ENCODE measurements at regions not wholly inside any gene's neighbourhood (a gene's known extent, or its start where the extent isn't known, plus 50 kb on each side); places are given as distances from the start of the nearest gene placed in this dataset.

GRCh38 chr6:170163405-170164170 is 127.3 kb downstream of the DLL1 start:
- TF ChIP-seq, protein P1, sequence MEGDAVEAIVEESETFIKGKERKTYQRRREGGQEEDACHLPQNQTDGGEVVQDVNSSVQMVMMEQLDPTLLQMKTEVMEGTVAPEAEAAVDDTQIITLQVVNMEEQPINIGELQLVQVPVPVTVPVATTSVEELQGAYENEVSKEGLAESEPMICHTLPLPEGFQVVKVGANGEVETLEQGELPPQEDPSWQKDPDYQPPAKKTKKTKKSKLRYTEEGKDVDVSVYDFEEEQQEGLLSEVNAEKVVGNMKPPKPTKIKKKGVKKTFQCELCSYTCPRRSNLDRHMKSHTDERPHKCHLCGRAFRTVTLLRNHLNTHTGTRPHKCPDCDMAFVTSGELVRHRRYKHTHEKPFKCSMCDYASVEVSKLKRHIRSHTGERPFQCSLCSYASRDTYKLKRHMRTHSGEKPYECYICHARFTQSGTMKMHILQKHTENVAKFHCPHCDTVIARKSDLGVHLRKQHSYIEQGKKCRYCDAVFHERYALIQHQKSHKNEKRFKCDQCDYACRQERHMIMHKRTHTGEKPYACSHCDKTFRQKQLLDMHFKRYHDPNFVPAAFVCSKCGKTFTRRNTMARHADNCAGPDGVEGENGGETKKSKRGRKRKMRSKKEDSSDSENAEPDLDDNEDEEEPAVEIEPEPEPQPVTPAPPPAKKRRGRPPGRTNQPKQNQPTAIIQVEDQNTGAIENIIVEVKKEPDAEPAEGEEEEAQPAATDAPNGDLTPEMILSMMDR (IDR thresholded peaks at IDR 0.05): no peak
- TF ChIP-seq EP300 (IDR thresholded peaks at IDR 0.05): no peak
- no peak for TF ChIP-seq POLR2A (IDR thresholded peaks at IDR 0.05; ENCODE audit: low read depth)

Data from esophagus muscularis mucosa (tissue), 4 donors.